ENCODE measurements at regions not wholly inside any gene's neighbourhood (a gene's known extent, or its start where the extent isn't known, plus 50 kb on each side); places are given as distances from the start of the nearest gene placed in this dataset.

- intact Hi-C loops (cut with micrococcal nuclease; ENCODE audit: unreplicated experiment), result no loop called here
- Histone ChIP-seq H3K9me3 (ENCODE audit: control insufficient read depth, insufficient read depth, low read depth, low read length) (no peaks in the 10 kb centered on the region), H3K4me3 (ENCODE audit: low read depth in 2 of 2, low read length in 2 of 2) (no peak overlapping the region), H3K36me3 (ENCODE audit: control insufficient read depth, insufficient read depth, low read length) (no peaks in the 10 kb centered on the region), H3K4me1 (ENCODE audit: control insufficient read depth, insufficient read depth, low read length) (no peaks in the 10 kb centered on the region), H3K27ac (ENCODE audit: low read length) (no peak overlapping the region), H3K27me3 (ENCODE audit: control insufficient read depth, insufficient read depth, low read length) (no peaks in the 10 kb centered on the region)
- in situ Hi-C loops (cut with HindIII; ENCODE audit: low pct_unique_long_range_greater_than_20kb, low sequenced_read_pairs), result no loop called here
- ATAC-seq, result no peak
- ChIA-PET POLR2A (no interaction called here), CTCF (no interaction called here)
- DNase-seq (ENCODE audit: low read depth, low spot score), result no peak
- no TSS peak for BruUV-seq (replicated peaks)
- TF ChIP-seq REST (IDR thresholded peaks at IDR 0.05; ENCODE audit: insufficient read depth in 1 of 2, low read depth in 2 of 2, low read length in 1 of 2) (no peak), CTCF (IDR thresholded peaks at IDR 0.05) (no peak), POLR2AphosphoS5 (IDR thresholded peaks at IDR 0.05; ENCODE audit: low read depth, low read length) (no peak), TCF7L2 (IDR thresholded peaks at IDR 0.05; ENCODE audit: low read depth, low read length) (no peak), SIN3A (IDR thresholded peaks at IDR 0.05; ENCODE audit: borderline replicate concordance, insufficient read depth, low read depth, low read length) (no peak)
These were observed 76.7 kb upstream of the NDST3 start for GRCh38 chr4:117957571-117957970.

- no TSS peak for BruUV-seq (replicated peaks)
- in situ Hi-C loops (cut with HindIII; ENCODE audit: low pct_unique_long_range_greater_than_20kb, low sequenced_read_pairs) (no loop called here), intact Hi-C loops (cut with micrococcal nuclease; ENCODE audit: unreplicated experiment) (no loop called here)
- Histone ChIP-seq H3K4me1 (ENCODE audit: control insufficient read depth, insufficient read depth, low read length) (no peaks in the 10 kb centered on the region), H3K27me3 (ENCODE audit: control insufficient read depth, insufficient read depth, low read length) (no peaks in the 10 kb centered on the region), H3K4me3 (ENCODE audit: low read depth in 2 of 2, low read length in 2 of 2) (no peak overlapping the region), H3K27ac (ENCODE audit: low read length) (no peak overlapping the region), H3K9me3 (ENCODE audit: control insufficient read depth, insufficient read depth, low read depth, low read length) (no peaks in the 10 kb centered on the region), H3K36me3 (ENCODE audit: control insufficient read depth, insufficient read depth, low read length) (no peaks in the 10 kb centered on the region)
- TF ChIP-seq REST (IDR thresholded peaks at IDR 0.05; ENCODE audit: insufficient read depth in 1 of 2, low read depth in 2 of 2, low read length in 1 of 2), result no peak
- TF ChIP-seq CTCF (IDR thresholded peaks at IDR 0.05), result no peak
- no peak for TF ChIP-seq TCF7L2 (IDR thresholded peaks at IDR 0.05; ENCODE audit: low read depth, low read length)
- TF ChIP-seq SIN3A (IDR thresholded peaks at IDR 0.05; ENCODE audit: borderline replicate concordance, insufficient read depth, low read depth, low read length), result no peak
- TF ChIP-seq POLR2AphosphoS5 (IDR thresholded peaks at IDR 0.05; ENCODE audit: low read depth, low read length), result no peak
- POLR2A ChIA-PET, result no interaction called here
- DNase-seq (ENCODE audit: low read depth, low spot score) (no peak), ATAC-seq (no peak)
- CTCF ChIA-PET, result no interaction called here
These were observed 68.7 kb upstream of the NDST3 start for GRCh38 chr4:117965622-117966021.
